ENCODE measurements at regions not wholly inside any gene's neighbourhood (a gene's known extent, or its start where the extent isn't known, plus 50 kb on each side); places are given as distances from the start of the nearest gene placed in this dataset.

GRCh38 chr5:27217155-27217956, 179.0 kb upstream of the CDH9 start:
- no peak overlapping the region for H3K4me2 ChIP-seq (ENCODE audit: low read length)
- H3K9me2 ChIP-seq (replicated peaks; ENCODE audit: control insufficient read depth, low read length): no peaks in the 10 kb centered on the region
- TF ChIP-seq EZH2phosphoT487 (IDR thresholded peaks at IDR 0.05; ENCODE audit: borderline replicate concordance, low read length) (no peak), CTCF (IDR thresholded peaks at IDR 0.05; ENCODE audit: low read depth, low read length, poor library complexity, severe bottlenecking) (no peak)

DNA sequence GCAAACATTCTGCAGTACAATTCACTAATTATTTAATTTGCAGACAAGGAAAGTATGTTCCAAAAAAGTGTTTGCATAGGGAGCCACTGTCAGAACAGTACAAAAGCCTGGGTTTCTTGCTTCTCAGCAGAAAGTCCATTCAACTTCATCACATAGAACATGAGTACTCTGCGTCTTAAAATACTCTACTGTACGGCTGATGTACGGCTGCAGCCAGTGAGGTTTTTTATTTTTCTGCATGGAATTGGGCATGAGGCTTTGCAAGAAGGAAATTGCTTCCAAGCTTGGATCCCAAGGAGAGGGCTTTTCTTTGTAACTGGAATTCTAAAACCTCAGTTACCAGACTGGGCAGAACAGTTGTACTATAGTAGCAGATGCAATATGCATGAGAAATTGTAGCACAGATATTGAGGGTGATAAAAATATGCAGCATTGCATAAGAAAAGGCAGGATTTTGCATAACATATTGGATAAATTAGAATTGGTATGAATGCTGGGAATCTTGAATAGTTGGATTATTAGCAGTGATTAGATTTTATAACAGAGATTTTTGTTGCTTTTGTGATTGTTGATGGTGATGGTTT, 178.1 kb upstream of the CDH9 start:
- TF ChIP-seq EZH2phosphoT487 (IDR thresholded peaks at IDR 0.05; ENCODE audit: borderline replicate concordance, low read length): no peak
- no peak for TF ChIP-seq CTCF (IDR thresholded peaks at IDR 0.05; ENCODE audit: low read depth, low read length, poor library complexity, severe bottlenecking)
- H3K9me2 ChIP-seq (replicated peaks; ENCODE audit: control insufficient read depth, low read length): no peaks in the 10 kb centered on the region

More at GRCh38 chr5:27217155-27217956, 179.0 kb upstream of the CDH9 start:
- Histone ChIP-seq H3K4me3 (ENCODE audit: low read length) (no peak overlapping the region), H3K36me3 (ENCODE audit: control insufficient read depth, low read length) (no peaks in the 10 kb centered on the region), H3K9me3 (ENCODE audit: control insufficient read depth, insufficient read depth, low read length) (no peaks in the 10 kb centered on the region; the same call in 1 of the 2 replicates), H3K4me1 (ENCODE audit: control insufficient read depth, low read length) (no peaks in the 10 kb centered on the region), H3K27me3 (ENCODE audit: control insufficient read depth, low read length) (no peaks in the 10 kb centered on the region), H3K79me2 (ENCODE audit: control insufficient read depth, low read length) (no peaks in the 10 kb centered on the region), H4K20me1 (ENCODE audit: control insufficient read depth, insufficient read depth, low read depth, low read length) (no peaks in the 10 kb centered on the region), H3F3A (ENCODE audit: control insufficient read depth, insufficient read depth) (no peaks in the 10 kb centered on the region), H3K27ac (ENCODE audit: low read depth, low read length) (no peak overlapping the region)

DNA sequence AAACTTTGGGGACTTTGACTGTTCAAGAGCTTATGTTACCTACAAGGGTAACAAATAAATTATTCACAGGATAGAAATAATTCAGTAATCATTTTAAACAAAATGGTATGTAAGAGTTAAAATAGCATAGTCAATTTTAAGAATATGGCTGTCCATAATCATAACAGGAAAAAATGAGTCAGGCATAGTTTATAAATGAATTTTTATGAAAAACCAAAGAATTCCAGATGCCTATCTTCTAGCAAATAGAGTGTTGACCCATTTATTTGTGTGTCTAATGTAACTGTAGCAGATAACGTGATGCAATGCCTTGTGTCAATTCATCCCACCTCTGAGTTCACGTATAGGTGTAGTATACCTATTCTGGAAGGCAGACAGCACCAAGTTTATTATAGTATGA, 169.7 kb upstream of the CDH9 start:
- Histone ChIP-seq H3K9me2 (replicated peaks; ENCODE audit: control insufficient read depth, low read length) (no peaks in the 10 kb centered on the region), H3K9me3 (ENCODE audit: control insufficient read depth, insufficient read depth, low read length) (no peaks in the 10 kb centered on the region), H3K4me3 (ENCODE audit: low read length) (no peak overlapping the region), H3K4me1 (ENCODE audit: control insufficient read depth, low read length) (no peaks in the 10 kb centered on the region), H3K27ac (ENCODE audit: low read depth, low read length) (no peak overlapping the region), H3K79me2 (ENCODE audit: control insufficient read depth, low read length) (no peaks in the 10 kb centered on the region), H3K27me3 (ENCODE audit: control insufficient read depth, low read length) (no peaks in the 10 kb centered on the region), H3K4me2 (ENCODE audit: low read length) (no peak overlapping the region), H3F3A (ENCODE audit: control insufficient read depth, insufficient read depth) (no peaks in the 10 kb centered on the region), H4K20me1 (ENCODE audit: control insufficient read depth, insufficient read depth, low read depth, low read length) (no peaks in the 10 kb centered on the region), H3K36me3 (ENCODE audit: control insufficient read depth, low read length) (no peaks in the 10 kb centered on the region)
- TF ChIP-seq CTCF (IDR thresholded peaks at IDR 0.05; ENCODE audit: low read depth, low read length, poor library complexity, severe bottlenecking): no peak
- no peak for TF ChIP-seq EZH2phosphoT487 (IDR thresholded peaks at IDR 0.05; ENCODE audit: borderline replicate concordance, low read length)

More for the DNA sequence above, 178.1 kb upstream of the CDH9 start:
- H3K36me3 ChIP-seq (ENCODE audit: control insufficient read depth, low read length): no peaks in the 10 kb centered on the region
- no peaks in the 10 kb centered on the region for H3K79me2 ChIP-seq (ENCODE audit: control insufficient read depth, low read length)
- H3K4me3 ChIP-seq (ENCODE audit: low read length): no peak overlapping the region
- H3K4me1 ChIP-seq (ENCODE audit: control insufficient read depth, low read length): no peaks in the 10 kb centered on the region
- no peaks in the 10 kb centered on the region for H3K27me3 ChIP-seq (ENCODE audit: control insufficient read depth, low read length)
- no peaks in the 10 kb centered on the region for H4K20me1 ChIP-seq (ENCODE audit: control insufficient read depth, insufficient read depth, low read depth, low read length)
- no peak overlapping the region for H3K4me2 ChIP-seq (ENCODE audit: low read length)
- H3K9me3 ChIP-seq (ENCODE audit: control insufficient read depth, insufficient read depth, low read length): no peaks in the 10 kb centered on the region; the same call in 1 of the 2 replicates
- H3F3A ChIP-seq (ENCODE audit: control insufficient read depth, insufficient read depth): no peaks in the 10 kb centered on the region
- H3K27ac ChIP-seq (ENCODE audit: low read depth, low read length): no peak overlapping the region
